ENCODE measurements at regions not wholly inside any gene's neighbourhood (a gene's known extent, or its start where the extent isn't known, plus 50 kb on each side); places are given as distances from the start of the nearest gene placed in this dataset.
A peak's percentile ranks its signal among the peaks of the same experiment; 100 is the strongest.

GRCh38 chr12:17841496-17841895 lies 248.5 kb downstream of the RERGL start:
- no peak overlapping the region for H2BK15ac ChIP-seq (ENCODE audit: low read length)
- no peak overlapping the region for H2BK120ac ChIP-seq (replicated peaks; ENCODE audit: low read depth, low read length)
- DNase-seq (ENCODE audit: low read depth in 1 of 2, low spot score in 2 of 2) = peak in 1 of 2 experiments; percentile 43
- no peaks in the 10 kb centered on the region for H4K20me1 ChIP-seq (replicated peaks in 1 of 2; ENCODE audit: control insufficient read depth in 1 of 2, insufficient read depth in 2 of 2, low read length in 2 of 2)
- H2BK5ac ChIP-seq (ENCODE audit: low read depth, low read length) = no peak overlapping the region
- 91% methylated on average over 1 of the region's 1 CpG; no CpG with 5 or more reads in 1 of the 2 experiments for WGBS, 2 experiments (ENCODE audit: extremely low coverage in 1 of 2, insufficient coverage in 1 of 2, insufficient read length in 1 of 2, insufficient replicate concordance in 2 of 2, low coverage in 1 of 2, low lambda C conversion rate in 2 of 2, missing lambda C conversion rate in 1 of 2)
- no peak overlapping the region for H3K18ac ChIP-seq (ENCODE audit: extremely low read depth, low read length)
- no peak overlapping the region for H3K14ac ChIP-seq (ENCODE audit: insufficient read length)
- H3K79me2 ChIP-seq (ENCODE audit: control insufficient read depth in 1 of 2, insufficient read depth in 2 of 2, low read length in 2 of 2) = no peaks in the 10 kb centered on the region
- no peak overlapping the region for H3K27ac ChIP-seq (ENCODE audit: low read depth, low read length)
- H2AK5ac ChIP-seq (ENCODE audit: low read depth, low read length) = no peak overlapping the region
- no peak overlapping the region for H3K4ac ChIP-seq (replicated peaks; ENCODE audit: insufficient read length, low read depth, low read length)
- no peak overlapping the region for H3K9ac ChIP-seq (replicated peaks in 1 of 4; ENCODE audit: extremely low read depth in 1 of 4, low read depth in 3 of 4, low read length in 3 of 4)
- no peak overlapping the region for H4K8ac ChIP-seq (ENCODE audit: extremely low read depth, insufficient read depth, low read length)
- no peak overlapping the region for H4K91ac ChIP-seq (replicated peaks; ENCODE audit: insufficient read length, low read length)
- H3K23me2 ChIP-seq (ENCODE audit: low read depth, low read length) = no peaks in the 10 kb centered on the region
- ChIA-PET POLR2A (ENCODE audit: partially characterized antibody) (no interaction called here), CTCF (ENCODE audit: partially characterized antibody) (no interaction called here)
- H2BK20ac ChIP-seq (ENCODE audit: low read length) = no peak overlapping the region
- H3K4me3 ChIP-seq (ENCODE audit: extremely low read depth in 1 of 4, insufficient read depth in 2 of 4, low read depth in 3 of 4, low read length in 4 of 4) = no peak overlapping the region
- no peak overlapping the region for H3K4me2 ChIP-seq (ENCODE audit: insufficient read depth in 1 of 2, low read depth in 2 of 2, low read length in 2 of 2)
- no peaks in the 10 kb centered on the region for H3K79me1 ChIP-seq (ENCODE audit: low read depth, low read length)
- no peak overlapping the region for H2AFZ ChIP-seq (ENCODE audit: low read length)
- no peak overlapping the region for H3K56ac ChIP-seq (replicated peaks; ENCODE audit: insufficient read length, low read depth, low read length)
- no peak overlapping the region for H4K5ac ChIP-seq (ENCODE audit: insufficient read length, low read depth, low read length)
- H3K36me3 ChIP-seq (ENCODE audit: control insufficient read depth in 2 of 4, insufficient read depth in 4 of 4, low read length in 3 of 4) = no peaks in the 10 kb centered on the region
- no peak overlapping the region for H3K23ac ChIP-seq (ENCODE audit: insufficient read length)
- H3K27me3 ChIP-seq (replicated peaks in 1 of 4; ENCODE audit: control insufficient read depth in 3 of 4, extremely low read depth in 1 of 4, insufficient read depth in 3 of 4, low read length in 3 of 4) = no peaks in the 10 kb centered on the region
- FAIRE-seq = no peak
- H3K4me1 ChIP-seq (replicated peaks in 1 of 4; ENCODE audit: control insufficient read depth in 3 of 4, insufficient read depth in 4 of 4, low read length in 3 of 4) = no peaks in the 10 kb centered on the region
- H2BK12ac ChIP-seq (ENCODE audit: low read depth, low read length) = no peak overlapping the region
- H3K9me3 ChIP-seq (ENCODE audit: insufficient read depth in 2 of 2, low read depth in 1 of 2, low read length in 1 of 2) = no peaks in the 10 kb centered on the region
- no peak for TF ChIP-seq TAF7 (optimal IDR thresholded peaks at IDR 0.05; ENCODE audit: borderline replicate concordance, low read depth, low read length)
- no peak for TF ChIP-seq PHF8 (conservative IDR thresholded peaks at IDR 0.05; ENCODE audit: low read depth, low read length)
- TF ChIP-seq RXRA (IDR thresholded peaks at IDR 0.05; ENCODE audit: insufficient read depth, low read depth, low read length) = no peak
- no peak for TF ChIP-seq E2F6 (IDR thresholded peaks at IDR 0.05)
- no peak for TF ChIP-seq MAX (IDR thresholded peaks at IDR 0.05)
- no peak for TF ChIP-seq HDAC6 (IDR thresholded peaks at IDR 0.05; ENCODE audit: low read depth, low read length)
- no peak for TF ChIP-seq KDM1A (IDR thresholded peaks at IDR 0.05; ENCODE audit: borderline replicate concordance, low read length)
- TF ChIP-seq CHD1 (IDR thresholded peaks at IDR 0.05; ENCODE audit: low read depth, low read length) = no peak
- TF ChIP-seq ASH2L (IDR thresholded peaks at IDR 0.05; ENCODE audit: low read length) = no peak
- no peak for TF ChIP-seq SIRT6 (IDR thresholded peaks at IDR 0.05; ENCODE audit: low read length)
- no peak for TF ChIP-seq RNF2 (IDR thresholded peaks at IDR 0.05; ENCODE audit: borderline replicate concordance, low read depth, low read length, missing control alignments, poor library complexity, severe bottlenecking)
- no peak for TF ChIP-seq POU5F1 (IDR thresholded peaks at IDR 0.05; ENCODE audit: low read depth, low read length)
- no peak for TF ChIP-seq FOSL1 (IDR thresholded peaks at IDR 0.05; ENCODE audit: insufficient read depth, low read depth, low read length)
- no peak for TF ChIP-seq CHD2 (IDR thresholded peaks at IDR 0.05; ENCODE audit: low read length)
- TF ChIP-seq EZH2 (IDR thresholded peaks at IDR 0.05; ENCODE audit: low read depth, low read length, severe bottlenecking) = no peak

All from H1 (cell line).